Cardiac fibroblast (primary cell): ENCODE measurements at regions not wholly inside any gene's neighbourhood (a gene's known extent, or its start where the extent isn't known, plus 50 kb on each side); places are given as distances from the start of the nearest gene placed in this dataset.

ENCODE experiments used
- DNase-seq, 2 donors: peaks; one replicate each; pipeline versions ENCODE4 v3.0.0 to v3.0.0-alpha.2; 2010; ENCODE audit warnings: low read depth in 2 of 2
- H3K4me3 ChIP-seq, 2 donors: replicated peaks in 1 of 2; 1 replicate in 1 of 2; 2 replicates in 1 of 2; pipeline ENCODE4 v1.5.1; 2011; ENCODE audit warnings: low read depth in 2 of 2, low read length in 2 of 2, mild to moderate bottlenecking in 2 of 2, moderate library complexity in 1 of 2
- CTCF ChIP-seq: IDR thresholded peaks from one replicate; pipeline ENCODE4 v1.5.1; 2011; ENCODE audit warnings: low read depth, mild to moderate bottlenecking, low read length, inconsistent platforms

GRCh38 chr11:30665067-30665466, 78.9 kb upstream of the MPPED2 start:
- H3K4me3 ChIP-seq = no peak overlapping the region

DNA sequence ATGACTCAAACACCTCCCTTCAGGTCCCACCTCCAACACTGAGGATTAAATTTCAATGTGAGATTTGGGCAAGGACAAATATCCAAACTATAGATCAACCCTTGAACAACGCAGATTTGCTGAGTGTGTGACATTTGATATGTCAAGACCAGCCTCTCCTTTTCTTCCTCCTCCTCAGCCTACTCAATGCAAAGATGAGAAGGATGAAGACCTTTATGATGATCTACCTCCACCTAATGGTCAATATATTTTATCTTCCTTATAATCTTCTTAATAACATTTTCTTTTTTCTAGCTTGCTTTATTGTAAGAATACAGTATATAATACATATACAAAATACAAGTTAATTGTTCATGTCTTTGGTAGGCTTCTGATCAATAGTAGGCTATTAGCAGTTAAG, 67.5 kb upstream of the MPPED2 start:
- no peak for DNase-seq
- no peak overlapping the region for H3K4me3 ChIP-seq
- TF ChIP-seq CTCF = no peak

More at GRCh38 chr11:30665067-30665466, 78.9 kb upstream of the MPPED2 start:
- no peak for DNase-seq
- TF ChIP-seq CTCF = no peak

GRCh38 chr11:30652801-30653200, 66.6 kb upstream of the MPPED2 start:
- no peak overlapping the region for H3K4me3 ChIP-seq
- no peak for DNase-seq
- TF ChIP-seq CTCF = no peak

GRCh38 chr11:30650266-30650665, 64.1 kb upstream of the MPPED2 start:
- no peak for DNase-seq
- H3K4me3 ChIP-seq = no peak overlapping the region
- TF ChIP-seq CTCF = no peak
